ENCODE measurements at regions not wholly inside any gene's neighbourhood (a gene's known extent, or its start where the extent isn't known, plus 50 kb on each side); places are given as distances from the start of the nearest gene placed in this dataset.

DNA sequence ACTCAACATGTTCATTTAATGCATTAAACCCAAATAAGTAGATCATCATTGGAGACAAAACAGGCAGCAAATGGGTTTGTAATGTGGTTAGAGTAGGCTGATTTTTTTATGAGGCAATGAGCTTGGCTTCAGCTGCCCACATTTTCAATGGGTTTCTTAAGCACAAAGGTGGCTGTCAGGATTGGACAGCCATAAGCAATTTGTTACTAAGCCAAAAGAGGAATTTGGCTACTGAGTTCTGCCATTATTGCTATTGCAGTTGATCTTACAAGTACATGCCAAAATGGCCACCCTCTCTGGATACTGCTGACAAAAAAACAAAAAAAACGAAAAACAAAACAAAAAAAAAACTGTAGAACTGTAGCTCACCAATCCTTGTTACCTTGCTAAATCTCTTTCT is 1348.0 kb upstream of the PIK3C3 start:
- H3K27me3 ChIP-seq (ENCODE audit: control insufficient read depth, insufficient read depth, low read length, poor library complexity, severe bottlenecking), result no peaks in the 10 kb centered on the region
- DNase-seq, result no peak
- no peaks in the 10 kb centered on the region for H3K36me3 ChIP-seq (ENCODE audit: control insufficient read depth, insufficient read depth, low read length)
- H3K4me3 Mint-ChIP-seq, result no peak overlapping the region
- no peaks in the 10 kb centered on the region for H3K9me3 Mint-ChIP-seq
- no peaks in the 10 kb centered on the region for H3K4me1 ChIP-seq (ENCODE audit: control insufficient read depth, insufficient read depth, low read length)
- H3K9me3 ChIP-seq (ENCODE audit: control insufficient read depth, low read length), result no peaks in the 10 kb centered on the region
- H3K36me3 Mint-ChIP-seq (ENCODE audit: low read depth), result no peaks in the 10 kb centered on the region
- TF ChIP-seq, protein P1, sequence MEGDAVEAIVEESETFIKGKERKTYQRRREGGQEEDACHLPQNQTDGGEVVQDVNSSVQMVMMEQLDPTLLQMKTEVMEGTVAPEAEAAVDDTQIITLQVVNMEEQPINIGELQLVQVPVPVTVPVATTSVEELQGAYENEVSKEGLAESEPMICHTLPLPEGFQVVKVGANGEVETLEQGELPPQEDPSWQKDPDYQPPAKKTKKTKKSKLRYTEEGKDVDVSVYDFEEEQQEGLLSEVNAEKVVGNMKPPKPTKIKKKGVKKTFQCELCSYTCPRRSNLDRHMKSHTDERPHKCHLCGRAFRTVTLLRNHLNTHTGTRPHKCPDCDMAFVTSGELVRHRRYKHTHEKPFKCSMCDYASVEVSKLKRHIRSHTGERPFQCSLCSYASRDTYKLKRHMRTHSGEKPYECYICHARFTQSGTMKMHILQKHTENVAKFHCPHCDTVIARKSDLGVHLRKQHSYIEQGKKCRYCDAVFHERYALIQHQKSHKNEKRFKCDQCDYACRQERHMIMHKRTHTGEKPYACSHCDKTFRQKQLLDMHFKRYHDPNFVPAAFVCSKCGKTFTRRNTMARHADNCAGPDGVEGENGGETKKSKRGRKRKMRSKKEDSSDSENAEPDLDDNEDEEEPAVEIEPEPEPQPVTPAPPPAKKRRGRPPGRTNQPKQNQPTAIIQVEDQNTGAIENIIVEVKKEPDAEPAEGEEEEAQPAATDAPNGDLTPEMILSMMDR (conservative IDR thresholded peaks at IDR 0.05), result no peak
- WGBS, 2 experiments (ENCODE audit: insufficient coverage in 1 of 2, insufficient read length in 1 of 2), result 100% methylated on average over 1 of the region's 1 CpG; no CpG with 5 or more reads in 1 of the 2 experiments
- no peak overlapping the region for H3K4me3 ChIP-seq (ENCODE audit: low read length)
- H3K27ac ChIP-seq (ENCODE audit: low read depth, low read length), result no peak overlapping the region
- H3K27me3 Mint-ChIP-seq (ENCODE audit: insufficient read depth), result no peaks in the 10 kb centered on the region
- H3K9ac ChIP-seq (ENCODE audit: extremely low read depth, low read length, poor library complexity, severe bottlenecking), result no peak overlapping the region
- no peak overlapping the region for H3K27ac Mint-ChIP-seq
- peaks cover 7% of the 10 kb centered on the region for H3K4me1 Mint-ChIP-seq

DNA sequence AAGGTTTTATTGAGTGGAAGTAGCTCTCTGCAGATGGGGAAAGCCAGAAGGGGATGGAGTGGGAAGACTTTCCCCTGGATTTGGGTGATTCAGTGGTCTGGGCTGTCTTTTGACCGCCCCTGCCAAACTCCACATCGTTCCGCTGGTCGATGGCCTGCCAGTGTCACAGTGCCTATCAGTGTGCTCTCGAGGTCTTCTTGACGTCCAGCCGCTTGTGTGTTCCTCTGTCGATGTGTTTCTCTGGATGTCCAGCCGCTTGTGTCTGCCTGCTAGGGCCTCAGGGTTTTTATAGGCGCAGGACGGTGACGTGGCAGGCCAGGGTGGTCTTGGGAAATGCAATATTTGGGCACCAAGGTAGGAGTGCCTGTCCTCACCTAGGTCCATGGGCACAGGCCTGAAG is 1371.4 kb upstream of the PIK3C3 start:
- Histone ChIP-seq H3K27me3 (ENCODE audit: control insufficient read depth, insufficient read depth, low read length, poor library complexity, severe bottlenecking) (no peaks in the 10 kb centered on the region), H3K27ac (ENCODE audit: low read depth, low read length) (no peak overlapping the region), H3K36me3 (ENCODE audit: control insufficient read depth, insufficient read depth, low read length) (no peaks in the 10 kb centered on the region), H3K9ac (ENCODE audit: extremely low read depth, low read length, poor library complexity, severe bottlenecking) (no peak overlapping the region), H3K9me3 (ENCODE audit: control insufficient read depth, low read length) (peaks cover 18% of the 10 kb centered on the region), H3K4me3 (ENCODE audit: low read length) (no peak overlapping the region), H3K4me1 (ENCODE audit: control insufficient read depth, insufficient read depth, low read length) (peaks cover 6% of the 10 kb centered on the region)
- Mint-ChIP-seq H3K27ac (no peak overlapping the region), H3K36me3 (ENCODE audit: low read depth) (no peaks in the 10 kb centered on the region), H3K4me3 (no peak overlapping the region), H3K9me3 (peaks cover 13% of the 10 kb centered on the region), H3K27me3 (ENCODE audit: insufficient read depth) (peaks cover 2% of the 10 kb centered on the region), H3K4me1 (peaks cover 15% of the 10 kb centered on the region)
- WGBS, 2 experiments (ENCODE audit: insufficient coverage in 1 of 2, insufficient read length in 1 of 2), result 90 to 96% methylated on average over 4 to 12 of the region's 12 CpGs
- TF ChIP-seq, protein P1 (conservative IDR thresholded peaks at IDR 0.05), result no peak
- no peak for DNase-seq

DNA sequence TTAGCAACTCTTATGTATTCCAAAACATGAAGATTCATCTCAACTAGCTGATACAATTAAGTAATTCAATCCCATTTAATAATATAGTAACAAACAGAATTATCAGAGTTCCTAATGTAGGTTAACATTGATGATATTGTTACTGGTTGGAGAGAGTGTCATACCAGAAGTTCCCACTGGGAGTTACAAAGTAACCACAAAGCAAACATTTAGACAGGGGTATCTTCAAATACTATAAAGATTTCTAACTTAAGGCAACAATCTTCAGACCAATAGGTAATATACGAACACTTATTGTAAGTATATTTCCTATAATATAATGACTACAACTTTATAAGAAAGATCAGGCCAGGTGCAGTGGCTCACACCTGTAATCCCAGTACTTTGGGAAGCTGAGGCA is 1372.9 kb upstream of the PIK3C3 start:
- H3K9me3 ChIP-seq (ENCODE audit: control insufficient read depth, low read length), result peaks cover 9% of the 10 kb centered on the region
- H3K4me1 Mint-ChIP-seq, result peaks cover 15% of the 10 kb centered on the region
- H3K9me3 Mint-ChIP-seq, result peaks cover 8% of the 10 kb centered on the region
- no peak overlapping the region for H3K4me3 Mint-ChIP-seq
- H3K4me3 ChIP-seq (ENCODE audit: low read length), result no peak overlapping the region
- DNase-seq, result no peak
- no peak overlapping the region for H3K27ac Mint-ChIP-seq
- WGBS, 2 experiments (ENCODE audit: insufficient coverage in 1 of 2, insufficient read length in 1 of 2), result no CpG with 5 or more reads among the region's 1 CpG
- H3K27me3 Mint-ChIP-seq (ENCODE audit: insufficient read depth), result peaks cover 2% of the 10 kb centered on the region
- H3K27me3 ChIP-seq (ENCODE audit: control insufficient read depth, insufficient read depth, low read length, poor library complexity, severe bottlenecking), result no peaks in the 10 kb centered on the region
- TF ChIP-seq, protein P1 (conservative IDR thresholded peaks at IDR 0.05), result peak; percentile 67
- H3K36me3 ChIP-seq (ENCODE audit: control insufficient read depth, insufficient read depth, low read length), result no peaks in the 10 kb centered on the region
- H3K27ac ChIP-seq (ENCODE audit: low read depth, low read length), result no peak overlapping the region
- peaks cover 6% of the 10 kb centered on the region for H3K4me1 ChIP-seq (ENCODE audit: control insufficient read depth, insufficient read depth, low read length)
- H3K36me3 Mint-ChIP-seq (ENCODE audit: low read depth), result no peaks in the 10 kb centered on the region
- no peak overlapping the region for H3K9ac ChIP-seq (ENCODE audit: extremely low read depth, low read length, poor library complexity, severe bottlenecking)

All from endodermal cell (in vitro differentiated cells).